Neural progenitor cell (in vitro differentiated cells): ENCODE measurements at regions not wholly inside any gene's neighbourhood (a gene's known extent, or its start where the extent isn't known, plus 50 kb on each side); places are given as distances from the start of the nearest gene placed in this dataset.

ENCODE experiments used
- EZH2 ChIP-seq: fragments of 200-600 bp; sonication (generic); IDR thresholded peaks from 2 replicates; pipeline ENCODE4 v1.6.1; 2017; ENCODE audit warnings: antibody characterized with exemption, mild to moderate bottlenecking, moderate library complexity
- EZH2phosphoT487 ChIP-seq: fragments of 200-600 bp; sonication (generic); IDR thresholded peaks from 2 replicates; pipeline ENCODE4 v1.6.1; 2017; ENCODE audit warnings: antibody characterized with exemption
- TF ChIP-seq, protein P1 (sequence below): fragments of 200-600 bp; sonication (generic); IDR thresholded peaks from 2 replicates; pipeline ENCODE4 v1.5.1; 2017; ENCODE audit warnings: antibody characterized with exemption, mild to moderate bottlenecking

GRCh38 chr4:124486423-124486822 is 226.1 kb downstream of the ANKRD50 start:
- TF ChIP-seq, protein P1, sequence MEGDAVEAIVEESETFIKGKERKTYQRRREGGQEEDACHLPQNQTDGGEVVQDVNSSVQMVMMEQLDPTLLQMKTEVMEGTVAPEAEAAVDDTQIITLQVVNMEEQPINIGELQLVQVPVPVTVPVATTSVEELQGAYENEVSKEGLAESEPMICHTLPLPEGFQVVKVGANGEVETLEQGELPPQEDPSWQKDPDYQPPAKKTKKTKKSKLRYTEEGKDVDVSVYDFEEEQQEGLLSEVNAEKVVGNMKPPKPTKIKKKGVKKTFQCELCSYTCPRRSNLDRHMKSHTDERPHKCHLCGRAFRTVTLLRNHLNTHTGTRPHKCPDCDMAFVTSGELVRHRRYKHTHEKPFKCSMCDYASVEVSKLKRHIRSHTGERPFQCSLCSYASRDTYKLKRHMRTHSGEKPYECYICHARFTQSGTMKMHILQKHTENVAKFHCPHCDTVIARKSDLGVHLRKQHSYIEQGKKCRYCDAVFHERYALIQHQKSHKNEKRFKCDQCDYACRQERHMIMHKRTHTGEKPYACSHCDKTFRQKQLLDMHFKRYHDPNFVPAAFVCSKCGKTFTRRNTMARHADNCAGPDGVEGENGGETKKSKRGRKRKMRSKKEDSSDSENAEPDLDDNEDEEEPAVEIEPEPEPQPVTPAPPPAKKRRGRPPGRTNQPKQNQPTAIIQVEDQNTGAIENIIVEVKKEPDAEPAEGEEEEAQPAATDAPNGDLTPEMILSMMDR, result no peak
- no peak for TF ChIP-seq EZH2
- TF ChIP-seq EZH2phosphoT487, result no peak
